Motor neuron (in vitro differentiated cells): ENCODE measurements at regions not wholly inside any gene's neighbourhood (a gene's known extent, or its start where the extent isn't known, plus 50 kb on each side); places are given as distances from the start of the nearest gene placed in this dataset.
A peak's percentile ranks its signal among the peaks of the same experiment; 100 is the strongest.
"Not testable (repeated sequence)": the region's sequence is repeated elsewhere in the genome, so short reads cannot be mapped to it uniquely, and the experiment has no call there.

ENCODE experiments used
- ATAC-seq, 8 experiments: fragments of 200-7000 bp; cut with Tn5 transposase; replicated peaks in 6 of 8; 2 replicates each; pipeline ENCODE4 v1.8.0; 2021; ENCODE audit warnings: mild to moderate bottlenecking in 8 of 8, moderate library complexity in 8 of 8
- H3K27ac ChIP-seq, 2 donors: fragments of 250-450 bp; sonication (Bioruptor Pico); 2 replicates each; pipeline ENCODE4 v1.9.0; 2021; ENCODE audit warnings: antibody characterized with exemption in 2 of 2, mild to moderate bottlenecking in 2 of 2, moderate library complexity in 1 of 2
- H3K4me1 ChIP-seq, 2 donors: fragments of 250-450 bp; sonication (Bioruptor Pico); replicated peaks in 1 of 2; 2 replicates each; pipeline ENCODE4 v1.6.1; 2021; ENCODE audit warnings: antibody characterized with exemption in 2 of 2, mild to moderate bottlenecking in 2 of 2, moderate library complexity in 1 of 2
- H3K4me3 ChIP-seq, 5 donors: fragments of 250-450 bp; sonication (Bioruptor Pico); 2 replicates each; pipeline ENCODE4 v1.9.0; 2021; ENCODE audit warnings: antibody characterized with exemption in 5 of 5, mild to moderate bottlenecking in 5 of 5, moderate library complexity in 4 of 5
- WGBS, 10 experiments: fragments of 450-650 bp; shearing (Covaris generic); methylation state at CpG; one replicate each; pipeline ENCODE4 v1.0.0; 2022; 5-methylcytosine and 5-hydroxymethylcytosine counted together
- in situ Hi-C, 9 experiments: fragments of 400-800 bp; cut with MboI; loops; one replicate each; pipeline ENCODE4 v1.15.0; 2021; ENCODE audit warnings: low sequenced_read_pairs in 9 of 9, low pct_unique_long_range_greater_than_20kb in 2 of 9; ENCODE audit not compliant: unreplicated experiment in 9 of 9

DNA sequence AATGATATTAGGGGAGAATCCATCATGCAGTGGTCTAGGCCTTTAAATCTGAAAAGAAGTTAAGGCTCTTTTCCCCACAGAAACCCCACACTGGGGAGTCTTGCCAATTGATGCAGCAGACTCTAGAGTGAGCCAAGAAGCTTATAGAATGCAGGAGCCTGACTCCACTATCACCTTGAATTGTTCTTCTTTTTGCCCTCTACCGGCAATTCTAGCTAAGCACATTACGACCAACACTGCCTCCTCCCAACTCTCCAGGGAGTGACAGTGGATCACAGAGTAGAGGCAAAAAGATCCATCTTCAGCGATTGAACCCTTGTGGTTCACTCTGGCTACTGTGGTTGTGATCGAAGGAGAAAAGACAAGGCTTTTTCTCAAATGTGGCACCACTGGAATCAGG, 331.5 kb downstream of the NKX6-1 start:
- ATAC-seq: peak; percentile 18 to 92 (median 80)
- in situ Hi-C loops: no loop called here
- Histone ChIP-seq H3K4me1 (peaks cover 11 to 12% of the 10 kb centered on the region in 2 donors), H3K4me3 (no peak overlapping the region), H3K27ac (no peak overlapping the region)
- WGBS, 10 experiments: 0 to 58% (median 36%) methylated on average over 1 to 4 of the region's 4 CpGs; no CpG with 5 or more reads in 2 of the 10 experiments

DNA sequence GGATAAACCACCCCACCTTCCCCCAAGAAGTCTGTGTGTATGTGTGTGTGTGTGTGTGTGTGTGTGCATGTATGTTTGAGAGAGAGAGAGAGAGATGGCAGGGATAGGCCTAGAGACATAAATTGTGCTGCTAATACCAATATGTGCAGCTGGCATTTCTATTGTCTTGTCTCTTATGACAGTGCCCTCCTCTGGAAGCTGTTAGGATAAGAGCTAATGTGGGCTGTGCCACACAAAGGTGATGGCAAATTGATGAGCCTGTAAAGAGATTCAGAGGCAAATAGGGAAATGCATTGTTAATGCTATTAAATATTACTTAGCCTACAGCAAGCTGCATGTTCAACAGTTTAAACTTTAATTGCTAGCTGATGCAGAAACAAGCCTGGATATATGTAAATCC, 332.0 kb downstream of the NKX6-1 start:
- in situ Hi-C loops: no loop called here
- peak in 5 of 8 experiments; percentile 64 to 81 (median 78) for ATAC-seq
- Histone ChIP-seq H3K4me3 (no peak overlapping the region), H3K27ac (no peak overlapping the region), H3K4me1 (peaks cover 11 to 12% of the 10 kb centered on the region in 2 donors)

DNA sequence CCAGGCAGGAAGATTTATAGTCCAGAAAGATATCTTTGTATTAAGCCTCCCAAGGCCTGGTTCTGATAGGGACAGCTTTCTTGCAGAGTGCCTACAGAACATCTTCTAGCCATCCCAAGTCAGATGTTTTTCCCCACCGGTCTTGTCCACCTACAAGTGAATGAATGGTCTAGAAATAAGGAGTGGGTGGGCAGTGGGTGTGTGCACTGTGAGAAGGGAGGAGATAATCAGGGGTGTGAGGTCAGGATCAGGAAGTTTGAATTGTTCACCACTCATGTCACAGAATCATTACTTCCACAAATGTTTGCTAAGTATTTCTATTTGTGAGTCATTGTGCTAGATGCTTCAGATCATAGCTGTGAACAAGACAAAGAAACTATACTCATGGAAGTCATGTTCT, 332.6 kb downstream of the NKX6-1 start:
- in situ Hi-C loops: no loop called here
- WGBS, 10 experiments: 80 to 100% methylated on average over 1 of the region's 1 CpG; no CpG with 5 or more reads in 8 of the 10 experiments
- ATAC-seq: no peak
- Histone ChIP-seq H3K27ac (no peak overlapping the region), H3K4me3 (no peak overlapping the region), H3K4me1 (peaks cover 11 to 12% of the 10 kb centered on the region in 2 donors)

DNA sequence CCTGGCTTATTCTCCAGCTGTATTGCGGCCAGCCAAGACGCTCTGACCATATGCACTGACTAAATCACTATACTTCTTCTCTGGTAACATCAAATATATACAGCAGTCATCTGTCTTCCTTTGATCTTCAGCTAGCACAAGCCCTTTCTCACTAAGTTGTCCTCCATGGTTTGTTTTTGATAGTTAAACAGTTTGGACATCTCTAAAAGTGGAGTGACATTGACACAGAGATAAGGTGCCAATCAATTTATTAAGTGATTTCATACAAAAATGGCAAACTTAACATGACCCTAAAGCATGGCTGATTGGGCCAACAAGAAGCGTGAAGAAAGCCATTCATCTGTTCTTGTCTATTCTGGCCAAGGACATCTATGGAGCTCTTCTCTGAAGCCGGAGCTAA, 334.9 kb downstream of the NKX6-1 start:
- ATAC-seq: no peak
- H3K4me1 ChIP-seq: peaks cover 14 to 19% of the 10 kb centered on the region in 2 donors

DNA sequence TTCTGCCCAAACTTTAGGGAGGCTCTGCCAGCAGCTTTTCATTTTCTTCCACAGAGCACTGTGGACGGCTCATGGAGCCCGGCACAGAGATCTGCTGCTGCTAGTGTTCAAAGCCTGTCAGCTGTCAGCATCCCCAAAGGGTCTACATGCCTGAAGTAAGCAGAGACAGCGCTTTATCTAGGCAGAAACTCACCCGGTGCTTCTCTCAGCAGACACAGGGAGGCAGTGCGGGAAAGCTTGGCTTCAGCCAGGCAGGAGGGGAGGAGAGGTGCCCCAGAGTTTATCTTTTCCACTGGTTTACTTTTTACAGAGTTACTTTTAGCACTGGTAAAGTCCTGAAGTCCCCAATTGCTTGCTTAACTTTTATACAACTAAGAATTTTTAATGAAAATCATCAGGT, 339.3 kb downstream of the NKX6-1 start:
- in situ Hi-C loops: no loop called here
- 0 to 23% (median 3%) methylated on average over 1 to 5 of the region's 5 CpGs; no CpG with 5 or more reads in 2 of the 10 experiments for WGBS, 10 experiments
- Histone ChIP-seq H3K4me3 (no peak overlapping the region), H3K4me1 (peaks cover 22 to 23% of the 10 kb centered on the region in 2 donors), H3K27ac (no peak overlapping the region)
- peak; percentile 52 to 98 (median 90) for ATAC-seq

More for the DNA sequence above, 334.9 kb downstream of the NKX6-1 start:
- no peak overlapping the region for H3K27ac ChIP-seq
- in situ Hi-C loops: no loop called here
- WGBS, 10 experiments: 23 to 100% (median 95%) methylated on average over 1 to 4 of the region's 4 CpGs; no CpG with 5 or more reads in 1 of the 10 experiments
- no peak overlapping the region for H3K4me3 ChIP-seq

DNA sequence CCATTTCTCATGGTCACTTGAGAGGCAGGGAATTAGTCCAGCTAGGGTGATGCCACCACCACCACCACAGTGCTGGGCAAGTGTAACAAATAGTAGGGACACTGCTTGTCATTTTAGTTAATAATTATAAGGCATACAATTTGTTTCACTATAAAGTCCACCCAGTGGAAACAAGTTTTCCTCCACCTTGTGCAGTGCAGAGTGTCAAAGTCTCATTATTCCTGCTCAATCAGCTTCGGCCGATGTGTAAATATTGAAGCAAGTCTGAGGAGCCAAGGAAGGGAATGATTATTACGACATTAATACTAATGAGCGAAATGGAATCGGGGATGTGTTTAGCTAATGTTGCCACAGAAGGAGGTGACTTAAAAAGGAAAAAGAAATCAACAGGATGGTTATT, 340.4 kb downstream of the NKX6-1 start:
- 24 to 94% (median 86%) methylated on average over 3 to 5 of the region's 5 CpGs; no CpG with 5 or more reads in 2 of the 10 experiments for WGBS, 10 experiments
- in situ Hi-C loops: no loop called here
- ATAC-seq: peak in 1 of 8 experiments; percentile 33

DNA sequence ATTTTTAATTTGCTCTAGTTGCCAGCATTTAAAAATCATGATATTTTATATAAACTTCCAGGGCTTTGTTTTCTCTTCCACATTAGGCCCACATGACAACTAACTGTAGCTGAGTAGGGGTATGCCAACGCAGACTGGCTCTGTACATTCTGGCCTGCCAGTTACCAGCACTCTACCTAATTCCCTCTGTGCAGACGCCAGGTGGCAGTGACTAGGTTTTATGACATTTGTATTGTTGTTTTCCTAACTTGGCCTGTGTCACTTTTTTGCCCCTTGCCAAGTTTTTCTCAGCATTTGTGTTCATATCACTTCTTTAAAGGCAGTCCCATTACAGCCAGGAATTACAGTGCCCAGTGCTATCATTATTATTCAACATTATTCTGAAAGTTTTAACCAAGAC, 347.5 kb downstream of the NKX6-1 start:
- ATAC-seq: peak in 1 of 8 experiments; percentile 17
- H3K4me1 ChIP-seq: peaks cover 10 to 15% of the 10 kb centered on the region in 2 donors
- H3K27ac ChIP-seq: no peak overlapping the region
- WGBS, 10 experiments: 0 to 100% (median 80%) methylated on average over 1 to 2 of the region's 2 CpGs; no CpG with 5 or more reads in 1 of the 10 experiments
- in situ Hi-C loops: no loop called here
- no peak overlapping the region for H3K4me3 ChIP-seq

More for the DNA sequence above, 340.4 kb downstream of the NKX6-1 start:
- Histone ChIP-seq H3K27ac (no peak overlapping the region), H3K4me3 (no peak overlapping the region), H3K4me1 (peaks cover 22 to 24% of the 10 kb centered on the region in 2 donors)

DNA sequence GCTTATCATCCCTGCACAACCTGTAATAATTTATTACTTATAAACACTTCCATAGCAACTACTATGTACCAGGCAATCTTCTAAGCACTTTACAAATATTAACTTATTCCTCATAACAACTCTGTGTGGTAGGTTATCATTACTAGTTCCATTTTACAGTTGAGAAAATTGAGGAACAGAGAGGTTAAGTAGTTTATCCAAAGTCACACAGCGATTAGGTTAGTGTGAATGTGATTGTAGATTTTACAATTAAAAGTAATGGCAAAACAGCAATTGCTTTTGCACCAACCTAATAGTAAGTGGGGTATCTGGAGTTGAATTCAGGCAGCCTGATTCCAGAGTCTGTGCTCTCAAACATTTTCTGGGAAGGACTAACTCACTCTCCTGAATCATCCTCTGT, 348.9 kb downstream of the NKX6-1 start:
- WGBS, 10 experiments: 0 to 100% (median 83%) methylated on average over 1 of the region's 1 CpG; no CpG with 5 or more reads in 1 of the 10 experiments
- Histone ChIP-seq H3K4me3 (no peak overlapping the region), H3K27ac (no peak overlapping the region), H3K4me1 (peaks cover 6 to 12% of the 10 kb centered on the region in 2 donors)
- ATAC-seq: no peak
- in situ Hi-C loops: no loop called here

DNA sequence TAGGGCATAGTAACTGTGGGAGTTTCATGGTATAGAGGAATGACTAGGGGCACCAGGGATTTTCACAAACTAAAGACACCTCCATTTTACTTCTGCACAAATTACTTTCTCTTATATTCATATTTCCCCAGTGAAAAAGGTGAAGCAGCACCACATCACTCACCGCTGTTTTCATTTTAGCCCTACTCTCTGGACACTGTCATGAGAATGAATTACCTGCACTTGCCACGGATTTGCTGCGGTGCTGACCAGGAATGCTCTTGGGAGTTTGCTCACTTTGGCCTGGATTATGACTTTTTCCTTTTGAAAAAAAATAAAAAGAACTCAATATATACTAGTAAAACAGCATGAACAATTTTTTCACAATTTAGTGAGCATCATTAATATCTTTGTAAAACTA, 351.3 kb downstream of the NKX6-1 start:
- H3K4me3 ChIP-seq: no peak overlapping the region
- H3K27ac ChIP-seq: no peak overlapping the region
- 7 to 80% (median 60%) methylated on average over 2 to 3 of the region's 3 CpGs; no CpG with 5 or more reads in 2 of the 10 experiments for WGBS, 10 experiments
- peak in 3 of 8 experiments; percentile 48 to 52 (median 51) for ATAC-seq
- H3K4me1 ChIP-seq: peaks cover 0 to 8% of the 10 kb centered on the region in 2 donors
- in situ Hi-C loops: no loop called here

DNA sequence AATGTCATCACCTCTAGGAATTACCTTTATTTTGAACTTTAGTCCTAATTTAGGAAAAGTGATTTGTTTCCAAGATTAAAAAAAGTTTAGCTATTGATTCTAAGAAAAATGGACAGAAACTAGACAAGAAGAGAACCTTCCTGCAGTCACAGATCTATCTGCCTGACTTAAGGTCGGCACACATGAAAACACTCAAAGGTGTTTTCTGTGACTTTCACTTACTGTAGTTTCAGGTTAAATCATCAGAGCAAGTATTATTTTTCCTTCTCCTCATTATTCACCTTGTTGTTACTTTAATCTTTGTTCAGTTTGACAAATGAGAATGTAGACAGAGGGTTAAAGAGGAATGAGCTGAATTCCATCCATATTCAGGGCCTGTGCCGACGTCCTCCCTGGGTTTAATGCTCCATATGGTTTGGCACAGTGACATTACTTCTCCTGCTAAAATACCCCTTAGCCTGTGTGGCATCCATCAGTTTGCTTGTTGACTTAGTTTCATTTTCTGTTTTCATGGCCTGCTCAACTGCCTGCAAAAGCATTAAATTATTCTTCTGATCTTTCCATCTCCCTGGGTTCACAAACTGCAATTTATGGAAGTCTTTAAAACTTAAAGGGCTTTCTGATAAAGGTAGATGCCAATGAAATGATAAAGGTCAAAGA, 352.7 kb downstream of the NKX6-1 start:
- no peak overlapping the region for H3K4me3 ChIP-seq
- 8 to 100% (median 62%) methylated on average over 1 to 3 of the region's 3 CpGs; no CpG with 5 or more reads in 1 of the 10 experiments for WGBS, 10 experiments
- ATAC-seq: peak in 1 of 8 experiments; percentile 32
- in situ Hi-C loops: no loop called here
- H3K27ac ChIP-seq: no peak overlapping the region
- H3K4me1 ChIP-seq: peaks cover 0 to 8% of the 10 kb centered on the region in 2 donors

DNA sequence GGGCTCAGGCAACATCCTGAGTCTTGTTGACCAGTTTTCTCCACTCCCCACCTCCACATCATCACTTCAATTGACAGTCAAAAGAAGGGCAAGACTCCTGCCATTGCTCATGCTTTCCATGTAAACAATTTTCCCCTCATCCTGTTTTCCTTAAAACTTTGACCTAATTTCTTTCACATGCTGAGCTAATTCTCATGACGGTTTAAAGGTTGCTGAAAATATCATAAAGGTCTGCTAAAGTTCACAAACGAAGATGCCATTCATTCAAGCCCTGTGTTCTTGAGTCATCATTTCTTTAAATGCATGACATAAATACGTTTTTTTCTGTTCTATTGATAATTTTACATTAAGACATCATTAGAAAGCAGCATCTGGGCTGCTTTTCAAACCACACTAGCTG, 353.9 kb downstream of the NKX6-1 start:
- WGBS, 10 experiments: 0 to 94% (median 72%) methylated on average over 2 to 3 of the region's 3 CpGs
- ATAC-seq: no peak

DNA sequence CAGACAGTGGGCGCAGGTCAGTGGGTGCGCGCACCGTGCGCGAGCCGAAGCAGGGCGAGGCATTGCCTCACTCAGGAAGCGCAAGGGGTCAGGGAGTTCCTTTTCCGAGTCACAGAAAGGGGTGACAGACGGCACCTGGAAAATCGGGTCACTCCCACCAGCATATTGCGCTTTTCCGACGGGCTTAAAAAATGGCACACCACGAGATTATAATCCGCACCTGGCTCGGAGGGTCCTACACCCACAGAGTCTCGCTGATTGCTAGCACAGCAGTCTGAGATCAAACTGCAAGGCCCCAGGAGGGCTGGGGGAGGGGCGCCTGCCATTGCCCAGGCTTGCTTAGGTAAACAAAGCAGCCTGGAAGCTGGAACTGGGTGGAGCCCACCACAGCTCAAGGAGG, 372.2 kb downstream of the NKX6-1 start:
- H3K27ac ChIP-seq, H3K4me1 ChIP-seq, in situ Hi-C loops, ATAC-seq: not testable (repeated sequence)
- WGBS, 10 experiments: 20 to 51% methylated on average over 1 to 7 of the region's 20 CpGs; no CpG with 5 or more reads in 8 of the 10 experiments
- H3K4me3 ChIP-seq: peak overlapping the region in 3 of 5 donors; percentile 13 to 22 (median 16)

More for the DNA sequence above, 353.9 kb downstream of the NKX6-1 start:
- H3K27ac ChIP-seq: no peak overlapping the region
- H3K4me1 ChIP-seq: peaks cover 0 to 8% of the 10 kb centered on the region in 2 donors
- in situ Hi-C loops: no loop called here
- no peak overlapping the region for H3K4me3 ChIP-seq

DNA sequence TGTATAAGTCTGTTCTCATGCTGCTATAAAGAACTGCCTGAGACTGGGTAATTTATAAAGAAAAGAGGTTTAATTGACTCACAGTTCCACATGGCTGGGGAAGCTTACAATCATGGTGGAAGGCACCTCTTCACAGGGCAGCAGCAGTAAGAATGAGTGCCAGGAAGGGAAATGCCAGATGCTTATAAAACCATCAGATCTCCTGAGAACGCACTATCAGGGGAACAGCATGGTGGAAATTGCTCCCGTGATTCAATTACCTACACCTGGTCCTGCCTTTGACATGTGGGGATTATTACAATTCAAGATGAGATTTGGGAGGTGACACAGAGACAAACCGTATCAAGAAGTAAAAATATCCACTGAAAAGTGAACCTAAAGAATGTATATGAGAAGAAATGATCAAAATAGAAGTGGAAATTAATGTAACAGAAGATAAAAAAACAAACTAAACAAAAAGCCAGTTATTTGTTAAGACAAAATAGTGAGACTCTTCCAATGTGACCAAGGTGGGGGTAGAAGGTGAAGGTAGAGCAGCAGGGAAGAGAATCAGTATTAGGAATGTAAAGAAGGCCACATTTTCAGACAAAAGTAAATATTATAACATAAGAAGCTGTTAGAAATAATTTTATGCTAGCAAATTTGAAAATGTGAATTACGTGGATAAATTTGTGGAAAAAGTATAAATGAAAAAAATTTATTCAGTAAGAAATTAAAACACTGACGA, 372.9 kb downstream of the NKX6-1 start:
- H3K4me1 ChIP-seq: peaks cover 0 to 4% of the 10 kb centered on the region in 2 donors
- peak overlapping the region in 2 of 5 donors; percentile 16 to 22 for H3K4me3 ChIP-seq
- in situ Hi-C loops: no loop called here
- no peak overlapping the region for H3K27ac ChIP-seq
- WGBS, 10 experiments: 3 to 100% (median 68%) methylated on average over 2 to 5 of the region's 5 CpGs
- ATAC-seq: no peak
